Sigmoid colon (tissue), 4 donors: ENCODE measurements at regions not wholly inside any gene's neighbourhood (a gene's known extent, or its start where the extent isn't known, plus 50 kb on each side); places are given as distances from the start of the nearest gene placed in this dataset.
"Not testable (repeated sequence)": the region's sequence is repeated elsewhere in the genome, so short reads cannot be mapped to it uniquely, and the experiment has no call there.

ENCODE experiments used
- CTCF ChIP-seq, 4 experiments: fragments of 450-650 bp in 3 of 4; fragments of 200-600 bp in 1 of 4; IDR thresholded peaks; one replicate each; pipeline ENCODE4 v1.5.1; 2016 to 2019; ENCODE audit warnings: antibody characterized with exemption in 4 of 4, mild to moderate bottlenecking in 3 of 4, moderate library complexity in 2 of 4
- POLR2A ChIP-seq, 2 donors: fragments of 450-650 bp; IDR thresholded peaks; one replicate each; pipeline ENCODE4 v1.6.1; 2016; ENCODE audit warnings: antibody characterized with exemption in 2 of 2, mild to moderate bottlenecking in 2 of 2, moderate library complexity in 2 of 2
- POLR2AphosphoS5 ChIP-seq, 4 donors: sonication (generic); formaldehyde crosslinking; IDR thresholded peaks; one replicate each; pipeline ENCODE4 v1.6.1; 2017; ENCODE audit warnings: antibody characterized with exemption in 4 of 4

DNA sequence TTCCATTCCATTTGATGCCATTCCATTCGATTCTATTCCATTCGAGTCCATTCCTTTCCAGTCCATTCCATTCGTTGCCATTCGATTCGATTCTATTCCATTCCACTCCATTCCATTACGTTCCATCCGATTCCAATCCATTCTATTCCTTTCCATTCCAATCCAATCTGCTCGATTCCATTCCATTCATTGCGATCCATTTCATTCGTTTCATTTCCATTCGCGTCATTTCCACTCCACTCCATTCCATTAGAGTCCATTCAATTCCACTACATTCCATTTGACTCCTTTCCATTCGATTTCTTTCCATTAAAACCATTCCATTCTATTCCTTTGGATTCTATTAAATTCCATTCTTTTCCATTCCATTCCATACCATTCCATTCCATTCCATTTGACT is 2584.1 kb upstream of the TPTE start:
- TF ChIP-seq CTCF, POLR2A, POLR2AphosphoS5 (IDR thresholded peaks at IDR 0.05): not testable (repeated sequence)
